SK-N-SH treated with all-trans-retinoic acid at 6 μM for 48 hours (cell line): ENCODE measurements at regions not wholly inside any gene's neighbourhood (a gene's known extent, or its start where the extent isn't known, plus 50 kb on each side); places are given as distances from the start of the nearest gene placed in this dataset.

Experiments used
- ARNTL ChIP-seq: fragments of 450-650 bp; formaldehyde crosslinking; IDR thresholded peaks from 2 replicates; pipeline ENCODE4 v1.5.0; 2020; ENCODE audit warnings: low read depth, mild to moderate bottlenecking, moderate library complexity, borderline replicate concordance
- CSDC2 ChIP-seq: fragments of 250-450 bp; sonication (Bioruptor Pico); IDR thresholded peaks from 2 replicates; pipeline ENCODE4 v1.5.0; 2020; ENCODE audit warnings: mild to moderate bottlenecking, moderate library complexity
- RARB ChIP-seq: fragments of 250-450 bp; sonication (Bioruptor Pico); IDR thresholded peaks from 2 replicates; pipeline ENCODE4 v1.8.0; 2021; ENCODE audit warnings: mild to moderate bottlenecking, moderate library complexity
- TCF4 ChIP-seq: fragments of 250-450 bp; sonication (Bioruptor Pico); IDR thresholded peaks from 2 replicates; pipeline ENCODE4 v1.8.0; 2021; ENCODE audit warnings: mild to moderate bottlenecking, moderate library complexity, borderline replicate concordance
- ZC3H10 ChIP-seq: fragments of 250-450 bp; sonication (Bioruptor Pico); IDR thresholded peaks from 2 replicates; pipeline ENCODE4 v1.5.1; 2021; ENCODE audit warnings: mild to moderate bottlenecking, moderate library complexity
- ZNF70 ChIP-seq: fragments of 450-650 bp; formaldehyde crosslinking; IDR thresholded peaks from 2 replicates; pipeline ENCODE4 v1.5.0; 2020; ENCODE audit warnings: mild to moderate bottlenecking, moderate library complexity
- TF ChIP-seq, protein P1 (sequence below): fragments of 250-450 bp; sonication (Bioruptor Pico); IDR thresholded peaks from 2 replicates; pipeline ENCODE4 v1.8.0; 2021; ENCODE audit warnings: low read depth, mild to moderate bottlenecking, moderate library complexity, borderline replicate concordance
- TF ChIP-seq, protein P2 (sequence below): fragments of 250-450 bp; sonication (Bioruptor Pico); IDR thresholded peaks from 2 replicates; pipeline ENCODE4 v1.5.0; 2020; ENCODE audit warnings: mild to moderate bottlenecking, moderate library complexity
- TF ChIP-seq, protein P3 (sequence below): fragments of 250-450 bp; sonication (Bioruptor Pico); IDR thresholded peaks from 2 replicates; pipeline ENCODE4 v1.5.1; 2020; ENCODE audit warnings: low read depth, mild to moderate bottlenecking, moderate library complexity
- TF ChIP-seq, protein P4 (sequence below): fragments of 250-450 bp; sonication (Bioruptor Pico); IDR thresholded peaks from 2 replicates; pipeline ENCODE4 v1.8.0; 2020; ENCODE audit warnings: mild to moderate bottlenecking, moderate library complexity, borderline replicate concordance

DNA sequence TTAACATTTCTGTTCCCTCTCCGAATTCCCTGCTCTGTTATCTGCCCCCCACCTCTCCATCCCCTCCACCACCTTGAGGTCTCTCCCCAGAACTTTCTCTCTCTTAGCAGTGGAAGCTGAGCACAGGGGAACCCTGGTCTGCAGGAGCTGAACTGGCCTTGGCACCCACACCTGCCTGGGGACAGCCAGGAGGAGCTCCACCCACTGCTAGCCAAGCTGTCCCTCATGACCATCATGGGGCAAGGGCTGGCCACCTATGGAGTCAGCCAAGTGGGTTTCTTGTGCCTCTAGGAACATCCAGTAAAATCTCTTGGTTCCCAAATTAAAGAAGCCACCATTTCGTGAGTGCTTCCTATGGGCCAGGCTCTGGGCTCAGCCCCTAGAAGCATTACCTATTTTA lies 276.4 kb upstream of the TLE3 start:
- TF ChIP-seq RARB (no peak), ZC3H10 (CRISPR knock-in tag) (no peak), TCF4 (CRISPR knock-in tag) (no peak), CSDC2 (no peak), ZNF70 (CRISPR knock-in tag) (no peak), ARNTL (CRISPR knock-in tag) (no peak)
- TF ChIP-seq, protein P1, sequence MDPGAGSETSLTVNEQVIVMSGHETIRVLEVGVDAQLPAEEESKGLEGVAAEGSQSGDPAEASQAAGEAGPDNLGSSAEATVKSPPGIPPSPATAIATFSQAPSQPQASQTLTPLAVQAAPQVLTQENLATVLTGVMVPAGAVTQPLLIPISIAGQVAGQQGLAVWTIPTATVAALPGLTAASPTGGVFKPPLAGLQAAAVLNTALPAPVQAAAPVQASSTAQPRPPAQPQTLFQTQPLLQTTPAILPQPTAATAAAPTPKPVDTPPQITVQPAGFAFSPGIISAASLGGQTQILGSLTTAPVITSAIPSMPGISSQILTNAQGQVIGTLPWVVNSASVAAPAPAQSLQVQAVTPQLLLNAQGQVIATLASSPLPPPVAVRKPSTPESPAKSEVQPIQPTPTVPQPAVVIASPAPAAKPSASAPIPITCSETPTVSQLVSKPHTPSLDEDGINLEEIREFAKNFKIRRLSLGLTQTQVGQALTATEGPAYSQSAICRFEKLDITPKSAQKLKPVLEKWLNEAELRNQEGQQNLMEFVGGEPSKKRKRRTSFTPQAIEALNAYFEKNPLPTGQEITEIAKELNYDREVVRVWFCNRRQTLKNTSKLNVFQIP (CRISPR knock-in tag): no peak
- TF ChIP-seq, protein P2, sequence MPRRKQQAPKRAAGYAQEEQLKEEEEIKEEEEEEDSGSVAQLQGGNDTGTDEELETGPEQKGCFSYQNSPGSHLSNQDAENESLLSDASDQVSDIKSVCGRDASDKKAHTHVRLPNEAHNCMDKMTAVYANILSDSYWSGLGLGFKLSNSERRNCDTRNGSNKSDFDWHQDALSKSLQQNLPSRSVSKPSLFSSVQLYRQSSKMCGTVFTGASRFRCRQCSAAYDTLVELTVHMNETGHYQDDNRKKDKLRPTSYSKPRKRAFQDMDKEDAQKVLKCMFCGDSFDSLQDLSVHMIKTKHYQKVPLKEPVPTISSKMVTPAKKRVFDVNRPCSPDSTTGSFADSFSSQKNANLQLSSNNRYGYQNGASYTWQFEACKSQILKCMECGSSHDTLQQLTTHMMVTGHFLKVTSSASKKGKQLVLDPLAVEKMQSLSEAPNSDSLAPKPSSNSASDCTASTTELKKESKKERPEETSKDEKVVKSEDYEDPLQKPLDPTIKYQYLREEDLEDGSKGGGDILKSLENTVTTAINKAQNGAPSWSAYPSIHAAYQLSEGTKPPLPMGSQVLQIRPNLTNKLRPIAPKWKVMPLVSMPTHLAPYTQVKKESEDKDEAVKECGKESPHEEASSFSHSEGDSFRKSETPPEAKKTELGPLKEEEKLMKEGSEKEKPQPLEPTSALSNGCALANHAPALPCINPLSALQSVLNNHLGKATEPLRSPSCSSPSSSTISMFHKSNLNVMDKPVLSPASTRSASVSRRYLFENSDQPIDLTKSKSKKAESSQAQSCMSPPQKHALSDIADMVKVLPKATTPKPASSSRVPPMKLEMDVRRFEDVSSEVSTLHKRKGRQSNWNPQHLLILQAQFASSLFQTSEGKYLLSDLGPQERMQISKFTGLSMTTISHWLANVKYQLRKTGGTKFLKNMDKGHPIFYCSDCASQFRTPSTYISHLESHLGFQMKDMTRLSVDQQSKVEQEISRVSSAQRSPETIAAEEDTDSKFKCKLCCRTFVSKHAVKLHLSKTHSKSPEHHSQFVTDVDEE (CRISPR knock-in tag): no peak
- TF ChIP-seq, protein P3, sequence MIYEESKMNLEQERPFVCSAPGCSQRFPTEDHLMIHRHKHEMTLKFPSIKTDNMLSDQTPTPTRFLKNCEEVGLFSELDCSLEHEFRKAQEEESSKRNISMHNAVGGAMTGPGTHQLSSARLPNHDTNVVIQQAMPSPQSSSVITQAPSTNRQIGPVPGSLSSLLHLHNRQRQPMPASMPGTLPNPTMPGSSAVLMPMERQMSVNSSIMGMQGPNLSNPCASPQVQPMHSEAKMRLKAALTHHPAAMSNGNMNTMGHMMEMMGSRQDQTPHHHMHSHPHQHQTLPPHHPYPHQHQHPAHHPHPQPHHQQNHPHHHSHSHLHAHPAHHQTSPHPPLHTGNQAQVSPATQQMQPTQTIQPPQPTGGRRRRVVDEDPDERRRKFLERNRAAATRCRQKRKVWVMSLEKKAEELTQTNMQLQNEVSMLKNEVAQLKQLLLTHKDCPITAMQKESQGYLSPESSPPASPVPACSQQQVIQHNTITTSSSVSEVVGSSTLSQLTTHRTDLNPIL: no peak
- TF ChIP-seq, protein P4, sequence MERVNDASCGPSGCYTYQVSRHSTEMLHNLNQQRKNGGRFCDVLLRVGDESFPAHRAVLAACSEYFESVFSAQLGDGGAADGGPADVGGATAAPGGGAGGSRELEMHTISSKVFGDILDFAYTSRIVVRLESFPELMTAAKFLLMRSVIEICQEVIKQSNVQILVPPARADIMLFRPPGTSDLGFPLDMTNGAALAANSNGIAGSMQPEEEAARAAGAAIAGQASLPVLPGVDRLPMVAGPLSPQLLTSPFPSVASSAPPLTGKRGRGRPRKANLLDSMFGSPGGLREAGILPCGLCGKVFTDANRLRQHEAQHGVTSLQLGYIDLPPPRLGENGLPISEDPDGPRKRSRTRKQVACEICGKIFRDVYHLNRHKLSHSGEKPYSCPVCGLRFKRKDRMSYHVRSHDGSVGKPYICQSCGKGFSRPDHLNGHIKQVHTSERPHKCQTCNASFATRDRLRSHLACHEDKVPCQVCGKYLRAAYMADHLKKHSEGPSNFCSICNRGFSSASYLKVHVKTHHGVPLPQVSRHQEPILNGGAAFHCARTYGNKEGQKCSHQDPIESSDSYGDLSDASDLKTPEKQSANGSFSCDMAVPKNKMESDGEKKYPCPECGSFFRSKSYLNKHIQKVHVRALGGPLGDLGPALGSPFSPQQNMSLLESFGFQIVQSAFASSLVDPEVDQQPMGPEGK (CRISPR knock-in tag): no peak
